MCF 10A (cell line): ENCODE measurements at regions not wholly inside any gene's neighbourhood (a gene's known extent, or its start where the extent isn't known, plus 50 kb on each side); places are given as distances from the start of the nearest gene placed in this dataset.

Experiments used
- BruUV-seq: library from RNA; stranded (reverse); fragments of 400-500 nt; replicated peaks from 2 replicates; lab custom pipeline; 2021; lab: Mats Ljungman, UMichigan
- CTCF ChIA-PET: fragments of 300-600 bp; sonication (Branson Sonifier 250); formaldehyde crosslinking; extraction: SDS; loops from one replicate; lab custom pipeline; 2021; ENCODE audit warnings: antibody characterized with exemption, inconsistent platforms; lab: Yijun Ruan, JAX
- POLR2A ChIA-PET: fragments of 300-600, 350-650 bp; sonication (Branson Sonifier 250); formaldehyde crosslinking; extraction: SDS; loops from one replicate; lab custom pipeline; 2020; ENCODE audit warnings: antibody characterized with exemption, inconsistent platforms; lab: Yijun Ruan, JAX
- DNase-seq: peaks from one replicate; pipeline ENCODE4 v3.0.0-alpha.2; 2018; ENCODE audit not compliant: unreplicated experiment
- H3K27ac Mint-ChIP-seq: one replicate; pipeline ENCODE4 v1.8.0; 2022; ENCODE audit warnings: mild to moderate bottlenecking, low read depth, mixed read lengths; ENCODE audit not compliant: unreplicated experiment
- H3K27me3 Mint-ChIP-seq: one replicate; pipeline ENCODE4 v1.8.0; 2022; ENCODE audit warnings: mixed read lengths; ENCODE audit not compliant: insufficient read depth, unreplicated experiment
- H3K36me3 Mint-ChIP-seq: one replicate; pipeline ENCODE4 v1.8.0; 2022; ENCODE audit warnings: mild to moderate bottlenecking, moderate library complexity, mixed read lengths; ENCODE audit not compliant: insufficient read depth, unreplicated experiment
- H3K4me1 Mint-ChIP-seq: one replicate; pipeline ENCODE4 v1.8.0; 2022; ENCODE audit warnings: mixed read lengths; ENCODE audit not compliant: insufficient read depth, unreplicated experiment
- H3K4me3 Mint-ChIP-seq: one replicate; pipeline ENCODE4 v1.8.0; 2022; ENCODE audit warnings: mild to moderate bottlenecking, moderate library complexity, mixed read lengths; ENCODE audit not compliant: unreplicated experiment
- H3K9me3 Mint-ChIP-seq: one replicate; pipeline ENCODE4 v1.8.0; 2022; ENCODE audit warnings: mixed read lengths; ENCODE audit not compliant: unreplicated experiment
- CTCF ChIP-seq: fragments of 200-600 bp; IDR thresholded peaks from one replicate; pipeline ENCODE4 v1.8.0; 2022; ENCODE audit warnings: antibody characterized with exemption, mild to moderate bottlenecking; ENCODE audit not compliant: unreplicated experiment
- intact Hi-C: fragments of 100-400 bp; cut with micrococcal nuclease; formaldehyde crosslinking; loops from 2 replicates; pipeline ENCODE4 v1.14.1; 2022

- peaks cover 5% of the 10 kb centered on the region for H3K4me1 Mint-ChIP-seq
- H3K9me3 Mint-ChIP-seq: no peaks in the 10 kb centered on the region
- no peaks in the 10 kb centered on the region for H3K36me3 Mint-ChIP-seq
- CTCF ChIA-PET: interaction anchor here (1.2 kb wide), 1 partner anchor 89 kb away, joined by 3 read pairs; no protein-coding TSS in a partner anchor
- TF ChIP-seq CTCF: no peak
- no peak overlapping the region for H3K27ac Mint-ChIP-seq
- BruUV-seq: no TSS peak
- H3K4me3 Mint-ChIP-seq: no peak overlapping the region
- no peaks in the 10 kb centered on the region for H3K27me3 Mint-ChIP-seq
- peak; percentile 42 for DNase-seq
- intact Hi-C loops: no loop called here
- POLR2A ChIA-PET: no interaction called here
These were observed 59.0 kb upstream of the C1QTNF7 start for GRCh38 chr4:15368856-15369255.

GRCh38 chr4:15370296-15370695 lies 57.5 kb upstream of the C1QTNF7 start:
- Mint-ChIP-seq H3K27me3 (no peaks in the 10 kb centered on the region), H3K4me3 (no peak overlapping the region), H3K36me3 (no peaks in the 10 kb centered on the region), H3K4me1 (peaks cover 5% of the 10 kb centered on the region), H3K9me3 (no peaks in the 10 kb centered on the region), H3K27ac (no peak overlapping the region)
- ChIA-PET CTCF (no interaction called here), POLR2A (no interaction called here)
- no TSS peak for BruUV-seq
- DNase-seq: no peak
- intact Hi-C loops: no loop called here
- TF ChIP-seq CTCF: no peak

GRCh38 chr4:15373363-15373762 lies 54.5 kb upstream of the C1QTNF7 start:
- intact Hi-C loops: no loop called here
- CTCF ChIA-PET: no interaction called here
- POLR2A ChIA-PET: no interaction called here
- no peaks in the 10 kb centered on the region for H3K27me3 Mint-ChIP-seq
- BruUV-seq: no TSS peak
- no peaks in the 10 kb centered on the region for H3K9me3 Mint-ChIP-seq
- peaks cover 28% of the 10 kb centered on the region for H3K4me1 Mint-ChIP-seq
- no peaks in the 10 kb centered on the region for H3K36me3 Mint-ChIP-seq
- DNase-seq: no peak
- no peak overlapping the region for H3K27ac Mint-ChIP-seq
- no peak overlapping the region for H3K4me3 Mint-ChIP-seq
- no peak for TF ChIP-seq CTCF

- no peak overlapping the region for H3K27ac Mint-ChIP-seq
- no peaks in the 10 kb centered on the region for H3K27me3 Mint-ChIP-seq
- CTCF ChIA-PET: interaction anchor here (1.2 kb wide), 1 partner anchor 95 kb away, joined by 3 read pairs; the partner anchor contains the start of gene CC2D2A
- POLR2A ChIA-PET: interaction anchor here (0.6 kb wide), 1 partner anchor 27 kb away, joined by 4 read pairs; no protein-coding TSS in a partner anchor
- no TSS peak for BruUV-seq
- no peaks in the 10 kb centered on the region for H3K9me3 Mint-ChIP-seq
- H3K4me1 Mint-ChIP-seq: peaks cover 24% of the 10 kb centered on the region
- TF ChIP-seq CTCF: no peak
- intact Hi-C loops: no loop called here
- H3K36me3 Mint-ChIP-seq: no peaks in the 10 kb centered on the region
- DNase-seq: no peak
- H3K4me3 Mint-ChIP-seq: no peak overlapping the region
These were observed 53.2 kb upstream of the C1QTNF7 start for GRCh38 chr4:15374656-15375055.
